K562 (cell line): ENCODE measurements at regions not wholly inside any gene's neighbourhood (a gene's known extent, or its start where the extent isn't known, plus 50 kb on each side); places are given as distances from the start of the nearest gene placed in this dataset.

Source experiments
- ATAC-seq: fragments of 200-7000 bp; cut with Tn5 transposase; 3 replicates; pipeline ENCODE4 v1.9.1; 2020; ENCODE audit warnings: moderate library complexity
- BruUV-seq: library from RNA; stranded (reverse); fragments of 400-500 nt; replicated peaks from 2 replicates; lab custom pipeline; 2021; lab: Mats Ljungman, UMichigan
- CTCF ChIA-PET: fragments of 300-600 bp; formaldehyde crosslinking; extraction: SDS; loops from one replicate; lab custom pipeline; 2021; ENCODE audit warnings: low intra/inter-chr PET ratio; lab: Yijun Ruan, JAX
- POLR2A ChIA-PET: fragments of 300-600, 350-650 bp; sonication (Branson Sonifier 250); formaldehyde crosslinking; extraction: SDS; loops from one replicate; lab custom pipeline; 2021; ENCODE audit warnings: antibody characterized with exemption, inconsistent platforms; lab: Yijun Ruan, JAX
- DNase-seq, 4 experiments: peaks; one replicate each; pipeline versions ENCODE4 v3.0.0 to v3.0.0-alpha.2; 2011 to 2018; ENCODE audit warnings: low spot score in 3 of 4, mixed read lengths in 3 of 4; ENCODE audit errors: extremely low read depth in 1 of 4
- FAIRE-seq: peaks from 2 replicates; lab custom pipeline; 2011; peaks lifted over from hg19 to GRCh38; lab: Jason Lieb, UNC
- H2AFZ ChIP-seq: 2 replicates; pipeline ENCODE4 v1.6.0; 2011; ENCODE audit warnings: low read depth, low read length, control low read depth, inconsistent platforms
- H3K27ac ChIP-seq: fragments of 200-600 bp; 3 replicates; pipeline ENCODE4 v1.8.0; 2011; ENCODE audit warnings: low read depth, mild to moderate bottlenecking, control low read depth, inconsistent platforms, low read length, moderate library complexity, mixed read lengths; ENCODE audit errors: extremely low read depth
- H3K27me3 ChIP-seq, 2 experiments: fragments of 300-600 bp in 1 of 2; 2 replicates in 1 of 2; 3 replicates in 1 of 2; pipeline versions ENCODE4 v1.6.0 to v1.8.0; 2011; ENCODE audit warnings: inconsistent platforms in 2 of 2, low read length in 2 of 2, mild to moderate bottlenecking in 1 of 2, mixed read lengths in 1 of 2, moderate library complexity in 1 of 2; ENCODE audit not compliant: control insufficient read depth in 2 of 2, insufficient read depth in 2 of 2
- H3K36me3 ChIP-seq: fragments of 300-600 bp; 3 replicates; pipeline ENCODE4 v1.8.0; 2011; ENCODE audit warnings: mild to moderate bottlenecking, low read length, inconsistent platforms; ENCODE audit not compliant: control insufficient read depth, insufficient read depth
- H3K4me1 ChIP-seq, 2 experiments: fragments of 200-600 bp in 1 of 2; replicated peaks in 1 of 2; 2 replicates in 1 of 2; 3 replicates in 1 of 2; pipeline versions ENCODE4 v1.5.1 to v1.8.0; 2011; ENCODE audit warnings: inconsistent platforms in 2 of 2, low read length in 2 of 2, mild to moderate bottlenecking in 1 of 2, mixed read lengths in 1 of 2, moderate library complexity in 1 of 2; ENCODE audit not compliant: control insufficient read depth in 2 of 2, insufficient read depth in 2 of 2
- H3K4me2 ChIP-seq: 2 replicates; pipeline ENCODE4 v1.6.1; 2011; ENCODE audit warnings: low read length, control low read depth, inconsistent platforms, mixed read lengths; ENCODE audit not compliant: insufficient read depth
- H3K4me3 ChIP-seq: fragments of 200-600 bp; sonication (generic), shearing (Covaris generic); 2 replicates; pipeline ENCODE4 v1.5.1; 2016; ENCODE audit warnings: control low read depth, inconsistent platforms
- H3K79me2 ChIP-seq: fragments of 200-600 bp; 3 replicates; pipeline ENCODE4 v1.8.0; 2011; ENCODE audit warnings: low read length, inconsistent platforms; ENCODE audit not compliant: control insufficient read depth, insufficient read depth
- H3K9ac ChIP-seq, 2 experiments: 2 replicates each; pipeline versions ENCODE4 v1.6.0 to v1.6.1; 2011; ENCODE audit warnings: low read depth in 2 of 2, low read length in 2 of 2, control low read depth in 1 of 2, inconsistent platforms in 1 of 2, mild to moderate bottlenecking in 1 of 2, mixed read lengths in 1 of 2; ENCODE audit not compliant: insufficient read depth in 1 of 2
- H3K9me1 ChIP-seq: one replicate; pipeline ENCODE4 v1.6.0; 2011; ENCODE audit warnings: inconsistent platforms, mild to moderate bottlenecking, low read length, moderate library complexity; ENCODE audit not compliant: control insufficient read depth, insufficient read depth
- H3K9me3 ChIP-seq: replicated peaks from 2 replicates; pipeline ENCODE4 v1.5.1; 2011; ENCODE audit warnings: low read depth, low read length, inconsistent platforms; ENCODE audit not compliant: control insufficient read depth, insufficient read depth
- H4K20me1 ChIP-seq: replicated peaks from 2 replicates; pipeline ENCODE4 v1.6.1; 2011; ENCODE audit warnings: low read length, inconsistent platforms, mixed read lengths; ENCODE audit not compliant: control insufficient read depth, insufficient read depth
- CHD4 ChIP-seq: fragments of 200-600 bp; sonication (generic); IDR thresholded peaks from 3 replicates; pipeline ENCODE4 v1.6.1; 2012; ENCODE audit warnings: low read depth, mild to moderate bottlenecking, mixed read lengths, low read length, inconsistent platforms; ENCODE audit not compliant: insufficient read depth, insufficient replicate concordance, poor library complexity, severe bottlenecking
- GTF3C2 ChIP-seq: IDR thresholded peaks from 3 replicates; pipeline ENCODE4 v1.6.1; 2011; ENCODE audit warnings: borderline replicate concordance, mild to moderate bottlenecking, moderate library complexity; ENCODE audit not compliant: insufficient read length; ENCODE audit errors: extremely low read depth
- HCFC1 ChIP-seq: IDR thresholded peaks from 2 replicates; pipeline ENCODE4 v1.6.1; 2012; ENCODE audit warnings: low read depth, low read length, improper control_type of control experiment
- KLF16 ChIP-seq: IDR thresholded peaks from 2 replicates; pipeline ENCODE4 v1.6.1; 2016; ENCODE audit warnings: antibody characterized with exemption
- RBBP5 ChIP-seq: fragments of 200-600 bp; sonication (generic); IDR thresholded peaks from 2 replicates; pipeline ENCODE4 v1.6.1; 2012; ENCODE audit warnings: borderline replicate concordance, mild to moderate bottlenecking, low read length, control low read depth, inconsistent platforms; ENCODE audit not compliant: insufficient read depth, poor library complexity, severe bottlenecking
- SMARCE1 ChIP-seq: fragments of 450-650 bp; IDR thresholded peaks from 2 replicates; pipeline ENCODE4 v1.7.1; 2016; ENCODE audit warnings: mild to moderate bottlenecking
- TFE3 ChIP-seq: fragments of 450-650 bp; formaldehyde crosslinking; IDR thresholded peaks from 2 replicates; pipeline ENCODE4 v1.4.0; 2020; ENCODE audit warnings: mild to moderate bottlenecking, mixed read lengths
- ZFPM2 ChIP-seq: fragments of 250-450 bp; sonication (Bioruptor Pico); IDR thresholded peaks from 2 replicates; pipeline ENCODE4 v1.5.1; 2022; ENCODE audit warnings: mild to moderate bottlenecking
- WGBS: fragments of 100-300 bp; shearing (Covaris generic); methylation state at CpG from one replicate; pipeline ENCODE4 v1.1.6; 2016; ENCODE audit warnings: low coverage, mixed read lengths; ENCODE audit not compliant: insufficient coverage; ENCODE audit errors: missing lambda C conversion rate; 5-methylcytosine and 5-hydroxymethylcytosine counted together
- in situ Hi-C: fragments of 300-500 bp; cut with MboI; formaldehyde crosslinking; loops from 4 replicates; pipeline ENCODE4 v1.15.0; 2018; ENCODE audit warnings: inconsistent platforms, mixed read lengths
- intact Hi-C: fragments of 100-400 bp; cut with micrococcal nuclease; formaldehyde crosslinking; loops from 2 replicates; pipeline ENCODE4 v1.14.2; 2022

- in situ Hi-C loops = no loop called here
- no peak for FAIRE-seq
- WGBS = under 1% methylated on average over 15 of the region's 16 CpGs
Measured at GRCh38 chr1:30010506-30011106, 712.8 kb downstream of the MATN1 start.

GRCh38 chr1:30009720-30010119 is 713.7 kb downstream of the MATN1 start:
- Histone ChIP-seq H3K27ac (no peak overlapping the region), H3K9ac (no peak overlapping the region), H3K4me2 (no peak overlapping the region), H2AFZ (no peak overlapping the region), H3K27me3 (no peaks in the 10 kb centered on the region; a peak in 1 of 5 replicates), H3K4me3 (no peak overlapping the region), H3K4me1 (no peaks in the 10 kb centered on the region; a peak in 1 of 5 replicates), H3K36me3 (no peaks in the 10 kb centered on the region), H3K9me3 (no peaks in the 10 kb centered on the region), H4K20me1 (no peaks in the 10 kb centered on the region)
- in situ Hi-C loops = no loop called here
- WGBS = 0% methylated on average over 2 of the region's 2 CpGs
- no peak for DNase-seq
- FAIRE-seq = no peak
- ChIA-PET CTCF (no interaction called here), POLR2A (no interaction called here)
- no peak for ATAC-seq
- no TSS peak for BruUV-seq
- TF ChIP-seq TFE3 (CRISPR knock-in tag) (no peak), ZFPM2 (CRISPR knock-in tag) (no peak), SMARCE1 (no peak), GTF3C2 (no peak), RBBP5 (no peak)
- TF ChIP-seq, all 486 proteins: peak for 0
- Histone ChIP-seq H3K79me2 (no peaks in the 10 kb centered on the region), H3K9me1 (no peaks in the 10 kb centered on the region)
- intact Hi-C loops = no loop called here

More at GRCh38 chr1:30010506-30011106, 712.8 kb downstream of the MATN1 start:
- CTCF ChIA-PET = no interaction called here
- Histone ChIP-seq H3K4me3 (no peak overlapping the region), H3K27me3 (no peaks in the 10 kb centered on the region; a peak in 1 of 5 replicates), H3K36me3 (no peaks in the 10 kb centered on the region), H3K9ac (no peak overlapping the region), H3K27ac (no peak overlapping the region), H3K79me2 (no peaks in the 10 kb centered on the region), H3K4me2 (no peak overlapping the region), H2AFZ (no peak overlapping the region), H3K9me1 (no peaks in the 10 kb centered on the region), H3K4me1 (no peaks in the 10 kb centered on the region; a peak in 1 of 5 replicates), H3K9me3 (no peaks in the 10 kb centered on the region), H4K20me1 (no peaks in the 10 kb centered on the region)
- BruUV-seq = no TSS peak
- TF ChIP-seq HCFC1 = no peak
- TF ChIP-seq CHD4 = no peak
- no peak for TF ChIP-seq KLF16
- no peak for ATAC-seq
- intact Hi-C loops = no loop called here
- DNase-seq = no peak
- POLR2A ChIA-PET = no interaction called here
